Astrocyte (in vitro differentiated cells and primary cell): ENCODE measurements at regions not wholly inside any gene's neighbourhood (a gene's known extent, or its start where the extent isn't known, plus 50 kb on each side); places are given as distances from the start of the nearest gene placed in this dataset.

ENCODE experiments used
- DNase-seq: peaks from one replicate; pipeline ENCODE4 v3.0.0-alpha.2; 2010; ENCODE audit warnings: low read depth
- FAIRE-seq: peaks from 2 replicates; lab custom pipeline; 2011; peaks lifted over from hg19 to GRCh38; lab: Jason Lieb, UNC
- H2AFZ ChIP-seq: 2 replicates; pipeline ENCODE4 v1.6.0; 2012; ENCODE audit warnings: low read depth, low read length, inconsistent platforms
- H3K27ac ChIP-seq: 2 replicates; pipeline ENCODE4 v1.5.1; 2011; ENCODE audit warnings: low read depth, low read length, inconsistent platforms
- H3K27me3 ChIP-seq: 2 replicates; pipeline ENCODE4 v1.6.0; 2011; ENCODE audit warnings: low read length, inconsistent platforms; ENCODE audit not compliant: insufficient read depth
- H3K36me3 ChIP-seq: 2 replicates; pipeline ENCODE4 v1.5.1; 2011; ENCODE audit warnings: low read length, inconsistent platforms; ENCODE audit not compliant: insufficient read depth
- H3K4me1 ChIP-seq: 2 replicates; pipeline ENCODE4 v1.5.1; 2011; ENCODE audit warnings: low read length, inconsistent platforms; ENCODE audit not compliant: insufficient read depth
- H3K4me2 ChIP-seq: 2 replicates; pipeline ENCODE4 v1.6.0; 2012; ENCODE audit warnings: low read length, inconsistent platforms
- H3K4me3 ChIP-seq: 2 replicates; pipeline ENCODE4 v1.5.1; 2011; ENCODE audit warnings: low read depth, mild to moderate bottlenecking, low read length, inconsistent platforms; ENCODE audit not compliant: insufficient read depth
- H3K79me2 ChIP-seq: 2 replicates; pipeline ENCODE4 v1.6.0; 2012; ENCODE audit warnings: mild to moderate bottlenecking, low read length, inconsistent platforms; ENCODE audit not compliant: insufficient read depth
- H3K9ac ChIP-seq: 2 replicates; pipeline ENCODE4 v1.6.0; 2012; ENCODE audit warnings: mild to moderate bottlenecking, low read length, inconsistent platforms
- H3K9me3 ChIP-seq: 2 replicates; pipeline ENCODE4 v1.5.1; 2012; ENCODE audit warnings: low read depth, mild to moderate bottlenecking, low read length, inconsistent platforms; ENCODE audit not compliant: insufficient read depth
- H4K20me1 ChIP-seq: 2 replicates; pipeline ENCODE4 v1.6.0; 2012; ENCODE audit warnings: low read length, inconsistent platforms; ENCODE audit not compliant: insufficient read depth
- H3K27ac Mint-ChIP-seq: one replicate; pipeline ENCODE4 v1.8.0; 2021; ENCODE audit warnings: mild to moderate bottlenecking, mixed read lengths; ENCODE audit not compliant: unreplicated experiment
- H3K27me3 Mint-ChIP-seq: one replicate; pipeline ENCODE4 v1.8.0; 2021; ENCODE audit warnings: low read depth, mixed read lengths; ENCODE audit not compliant: unreplicated experiment
- H3K36me3 Mint-ChIP-seq: one replicate; pipeline ENCODE4 v1.8.0; 2021; ENCODE audit warnings: low read depth, mixed read lengths; ENCODE audit not compliant: unreplicated experiment
- H3K4me1 Mint-ChIP-seq: one replicate; pipeline ENCODE4 v1.8.0; 2021; ENCODE audit warnings: low read depth, mixed read lengths; ENCODE audit not compliant: unreplicated experiment
- H3K4me3 Mint-ChIP-seq: one replicate; pipeline ENCODE4 v1.8.0; 2021; ENCODE audit warnings: mild to moderate bottlenecking, moderate library complexity, mixed read lengths; ENCODE audit not compliant: unreplicated experiment
- H3K9me3 Mint-ChIP-seq: one replicate; pipeline ENCODE4 v1.8.0; 2021; ENCODE audit warnings: mild to moderate bottlenecking, mixed read lengths; ENCODE audit not compliant: unreplicated experiment
- EZH2 ChIP-seq: IDR thresholded peaks from 2 replicates; pipeline ENCODE4 v1.6.1; 2012; ENCODE audit warnings: mild to moderate bottlenecking, low read length, inconsistent platforms; ENCODE audit not compliant: insufficient read depth
- TF ChIP-seq, protein P1 (sequence below): IDR thresholded peaks from 2 replicates; pipeline ENCODE4 v1.5.1; 2011; ENCODE audit warnings: low read depth, mild to moderate bottlenecking, inconsistent platforms, low read length, moderate library complexity; ENCODE audit not compliant: insufficient read depth

DNA sequence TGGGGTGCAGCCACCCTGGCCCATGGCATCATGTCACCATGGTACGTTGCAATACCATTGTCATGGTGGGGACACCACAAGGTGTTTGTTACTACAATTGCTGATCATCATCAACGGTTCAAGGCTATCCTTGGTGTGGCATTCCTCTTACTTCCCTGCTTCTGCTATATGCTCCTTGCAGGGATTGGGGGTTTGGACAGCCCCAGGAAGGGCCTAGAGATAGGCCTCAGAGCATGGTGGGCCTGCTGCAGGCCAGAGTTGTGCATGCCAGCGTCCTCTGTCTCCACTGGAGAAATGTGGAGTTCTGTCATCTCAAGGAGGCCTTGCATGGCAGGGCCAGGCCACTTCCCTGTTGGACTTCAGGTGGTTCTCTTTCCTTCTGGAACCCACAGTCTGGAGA is 234.6 kb upstream of the MKI67 start:
- no peaks in the 10 kb centered on the region for H3K36me3 Mint-ChIP-seq
- DNase-seq (no peak), FAIRE-seq (no peak)
- Histone ChIP-seq H3K27me3 (no peaks in the 10 kb centered on the region), H3K27ac (no peak overlapping the region), H3K79me2 (no peaks in the 10 kb centered on the region), H4K20me1 (no peaks in the 10 kb centered on the region), H3K4me3 (no peak overlapping the region), H3K4me1 (no peaks in the 10 kb centered on the region), H3K9ac (no peak overlapping the region), H3K4me2 (no peak overlapping the region), H2AFZ (no peak overlapping the region), H3K9me3 (peaks cover 6% of the 10 kb centered on the region), H3K36me3 (no peaks in the 10 kb centered on the region)
- no peaks in the 10 kb centered on the region for H3K4me1 Mint-ChIP-seq
- H3K27ac Mint-ChIP-seq: no peak overlapping the region
- H3K4me3 Mint-ChIP-seq: no peak overlapping the region
- H3K27me3 Mint-ChIP-seq: peaks cover 24% of the 10 kb centered on the region
- H3K9me3 Mint-ChIP-seq: peaks cover 12% of the 10 kb centered on the region
- TF ChIP-seq, protein P1, sequence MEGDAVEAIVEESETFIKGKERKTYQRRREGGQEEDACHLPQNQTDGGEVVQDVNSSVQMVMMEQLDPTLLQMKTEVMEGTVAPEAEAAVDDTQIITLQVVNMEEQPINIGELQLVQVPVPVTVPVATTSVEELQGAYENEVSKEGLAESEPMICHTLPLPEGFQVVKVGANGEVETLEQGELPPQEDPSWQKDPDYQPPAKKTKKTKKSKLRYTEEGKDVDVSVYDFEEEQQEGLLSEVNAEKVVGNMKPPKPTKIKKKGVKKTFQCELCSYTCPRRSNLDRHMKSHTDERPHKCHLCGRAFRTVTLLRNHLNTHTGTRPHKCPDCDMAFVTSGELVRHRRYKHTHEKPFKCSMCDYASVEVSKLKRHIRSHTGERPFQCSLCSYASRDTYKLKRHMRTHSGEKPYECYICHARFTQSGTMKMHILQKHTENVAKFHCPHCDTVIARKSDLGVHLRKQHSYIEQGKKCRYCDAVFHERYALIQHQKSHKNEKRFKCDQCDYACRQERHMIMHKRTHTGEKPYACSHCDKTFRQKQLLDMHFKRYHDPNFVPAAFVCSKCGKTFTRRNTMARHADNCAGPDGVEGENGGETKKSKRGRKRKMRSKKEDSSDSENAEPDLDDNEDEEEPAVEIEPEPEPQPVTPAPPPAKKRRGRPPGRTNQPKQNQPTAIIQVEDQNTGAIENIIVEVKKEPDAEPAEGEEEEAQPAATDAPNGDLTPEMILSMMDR: no peak
- no peak for TF ChIP-seq EZH2

DNA sequence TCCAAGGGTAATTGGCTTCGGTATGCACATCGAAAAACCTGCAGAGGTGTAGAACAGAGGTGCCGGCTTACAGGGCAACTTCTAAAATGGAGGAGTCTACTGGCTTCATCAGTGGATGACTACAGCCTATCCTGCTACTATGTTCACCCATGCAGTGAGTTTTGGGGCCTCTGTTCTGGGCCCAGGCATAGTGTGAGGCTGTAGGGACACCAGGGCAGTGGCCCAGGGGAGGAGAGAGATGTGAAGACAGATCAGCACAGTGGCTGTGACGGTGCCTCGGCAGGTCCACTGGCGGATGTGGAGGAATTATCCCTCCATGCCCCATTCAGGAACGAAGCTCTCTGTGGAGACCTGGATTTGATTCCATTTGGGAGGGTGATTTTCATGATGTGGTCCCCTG is 235.3 kb upstream of the MKI67 start:
- no peaks in the 10 kb centered on the region for H3K79me2 ChIP-seq
- no peak overlapping the region for H2AFZ ChIP-seq
- DNase-seq (no peak), FAIRE-seq (no peak)
- no peak overlapping the region for H3K9ac ChIP-seq
- H3K4me2 ChIP-seq: no peak overlapping the region
- Mint-ChIP-seq H3K27me3 (peaks cover 27% of the 10 kb centered on the region), H3K36me3 (no peaks in the 10 kb centered on the region), H3K27ac (no peak overlapping the region), H3K4me1 (no peaks in the 10 kb centered on the region), H3K9me3 (peaks cover 12% of the 10 kb centered on the region), H3K4me3 (no peak overlapping the region)
- no peaks in the 10 kb centered on the region for H3K36me3 ChIP-seq
- H3K4me1 ChIP-seq: no peaks in the 10 kb centered on the region
- H3K9me3 ChIP-seq: peaks cover 6% of the 10 kb centered on the region
- no peaks in the 10 kb centered on the region for H3K27me3 ChIP-seq
- H3K27ac ChIP-seq: no peak overlapping the region
- no peaks in the 10 kb centered on the region for H4K20me1 ChIP-seq
- TF ChIP-seq EZH2: no peak
- TF ChIP-seq, protein P1: no peak
- no peak overlapping the region for H3K4me3 ChIP-seq

DNA sequence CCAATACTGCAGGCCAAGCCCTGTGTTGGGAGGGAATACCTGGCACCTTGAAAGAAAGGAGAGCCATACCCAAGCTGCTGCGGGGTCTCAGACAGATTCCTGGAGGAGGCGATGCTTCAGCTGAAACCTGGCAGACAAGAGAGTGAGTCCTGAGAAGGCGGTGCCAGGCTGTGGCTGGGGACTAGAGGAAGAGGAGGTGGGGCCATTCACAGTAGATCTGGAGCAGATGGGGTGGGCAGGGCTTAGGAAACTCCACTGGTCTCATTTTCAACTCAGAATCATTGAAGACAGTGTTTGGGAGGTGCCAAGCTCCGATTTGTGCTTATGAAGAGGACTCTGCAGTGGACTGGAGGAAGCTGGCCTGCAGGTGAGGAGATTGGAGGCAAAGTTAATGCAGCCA is 236.3 kb upstream of the MKI67 start:
- Histone ChIP-seq H3K27ac (no peak overlapping the region), H3K4me1 (no peaks in the 10 kb centered on the region), H3K9ac (no peak overlapping the region), H3K27me3 (no peaks in the 10 kb centered on the region), H3K4me3 (no peak overlapping the region), H3K36me3 (no peaks in the 10 kb centered on the region), H3K9me3 (peaks cover 9% of the 10 kb centered on the region), H3K79me2 (no peaks in the 10 kb centered on the region), H2AFZ (no peak overlapping the region), H3K4me2 (no peak overlapping the region), H4K20me1 (no peaks in the 10 kb centered on the region)
- Mint-ChIP-seq H3K27ac (no peak overlapping the region), H3K27me3 (peaks cover 30% of the 10 kb centered on the region), H3K4me3 (no peak overlapping the region), H3K4me1 (no peaks in the 10 kb centered on the region), H3K36me3 (no peaks in the 10 kb centered on the region), H3K9me3 (peaks cover 11% of the 10 kb centered on the region)
- TF ChIP-seq, protein P1: no peak
- no peak for TF ChIP-seq EZH2
- no peak for FAIRE-seq
- no peak for DNase-seq
